HEK293 (cell line): ENCODE measurements at regions not wholly inside any gene's neighbourhood (a gene's known extent, or its start where the extent isn't known, plus 50 kb on each side); places are given as distances from the start of the nearest gene placed in this dataset.

Source experiments
- CTCF ChIA-PET: fragments of 350-600 bp; formaldehyde crosslinking; extraction: SDS; loops from one replicate; lab custom pipeline; 2021; ENCODE audit warnings: antibody characterized with exemption; lab: Yijun Ruan, JAX
- POLR2A ChIA-PET: fragments of 300-600 bp; formaldehyde crosslinking; extraction: SDS; loops from one replicate; lab custom pipeline; 2020; ENCODE audit warnings: antibody characterized with exemption, inconsistent platforms; lab: Yijun Ruan, JAX
- H3K27ac ChIP-seq: fragments of 200-500 bp; sonication (Bioruptor generic); 2 replicates; pipeline ENCODE4 v1.5.1; 2014; ENCODE audit warnings: low read depth, low read length, control low read depth, inconsistent platforms; ENCODE audit errors: extremely low read depth
- H3K36me3 ChIP-seq, 2 experiments: fragments of 200-500 bp in 1 of 2; sonication (Bioruptor generic) in 1 of 2; 1 replicate in 1 of 2; 2 replicates in 1 of 2; pipeline ENCODE4 v1.5.1; 2014 to 2017; ENCODE audit warnings: inconsistent platforms in 2 of 2, low read length in 2 of 2; ENCODE audit not compliant: control insufficient read depth in 2 of 2, insufficient read depth in 1 of 2
- H3K4me1 ChIP-seq: fragments of 200-500 bp; sonication (Bioruptor generic); 2 replicates; pipeline ENCODE4 v1.5.1; 2014; ENCODE audit warnings: mild to moderate bottlenecking, low read length, inconsistent platforms; ENCODE audit not compliant: control insufficient read depth, insufficient read depth
- H3K4me3 ChIP-seq: 2 replicates; pipeline ENCODE4 v1.5.1; 2011; ENCODE audit warnings: low read depth, mild to moderate bottlenecking, control low read depth, low read length, moderate library complexity
- H3K9me3 ChIP-seq: fragments of 200-500 bp; sonication (Bioruptor generic); 2 replicates; pipeline ENCODE4 v1.5.1; 2014; ENCODE audit warnings: low read depth, low read length, inconsistent platforms; ENCODE audit not compliant: control insufficient read depth, insufficient read depth
- ATF2 ChIP-seq: fragments of 450-650 bp; formaldehyde crosslinking; IDR thresholded peaks from 2 replicates; pipeline ENCODE4 v1.5.1; 2016; ENCODE audit warnings: missing biosample characterization, missing genetic modification characterization, low read depth
- BCL6B ChIP-seq: fragments of 450-650 bp; formaldehyde crosslinking; IDR thresholded peaks from 2 replicates; pipeline ENCODE4 v1.5.1; 2017; ENCODE audit warnings: missing biosample characterization, missing genetic modification characterization
- GLIS2 ChIP-seq: fragments of 450-650 bp; formaldehyde crosslinking; IDR thresholded peaks from 2 replicates; pipeline ENCODE4 v1.5.1; 2016; ENCODE audit warnings: missing biosample characterization, missing genetic modification characterization
- KLF1 ChIP-seq: fragments of 450-650 bp; formaldehyde crosslinking; IDR thresholded peaks from 2 replicates; pipeline ENCODE4 v1.5.1; 2016; ENCODE audit warnings: missing biosample characterization, missing genetic modification characterization
- SCRT1 ChIP-seq: fragments of 450-650 bp; formaldehyde crosslinking; IDR thresholded peaks from 2 replicates; pipeline ENCODE4 v1.5.1; 2016; ENCODE audit warnings: missing biosample characterization, missing genetic modification characterization, borderline replicate concordance
- SP3 ChIP-seq: fragments of 450-650 bp; formaldehyde crosslinking; IDR thresholded peaks from 2 replicates; pipeline ENCODE4 v1.5.1; 2016; ENCODE audit warnings: missing biosample characterization, missing genetic modification characterization
- TRIM28 ChIP-seq: IDR thresholded peaks from 2 replicates; pipeline ENCODE4 v1.6.1; 2011; ENCODE audit warnings: low read length, control low read depth, borderline replicate concordance
- ZBTB21 ChIP-seq: fragments of 450-650 bp; formaldehyde crosslinking; IDR thresholded peaks from 2 replicates; pipeline ENCODE4 v1.5.1; 2017; ENCODE audit warnings: missing biosample characterization, missing genetic modification characterization
- ZBTB49 ChIP-seq: fragments of 450-650 bp; formaldehyde crosslinking; IDR thresholded peaks from 2 replicates; pipeline ENCODE4 v1.5.1; 2016; ENCODE audit warnings: missing biosample characterization, missing genetic modification characterization, low read depth
- ZNF10 ChIP-seq: fragments of 450-650 bp; formaldehyde crosslinking; IDR thresholded peaks from 2 replicates; pipeline ENCODE4 v1.5.1; 2017; ENCODE audit warnings: missing biosample characterization, missing genetic modification characterization
- ZNF132 ChIP-seq: fragments of 450-650 bp; formaldehyde crosslinking; IDR thresholded peaks from 2 replicates; pipeline ENCODE4 v1.5.1; 2017; ENCODE audit warnings: missing biosample characterization, missing genetic modification characterization, borderline replicate concordance
- ZNF140 ChIP-seq: fragments of 450-650 bp; formaldehyde crosslinking; IDR thresholded peaks from 2 replicates; pipeline ENCODE4 v1.5.1; 2016; ENCODE audit warnings: missing biosample characterization, missing genetic modification characterization
- ZNF157 ChIP-seq: fragments of 450-650 bp; formaldehyde crosslinking; IDR thresholded peaks from 2 replicates; pipeline ENCODE4 v1.5.1; 2016; ENCODE audit warnings: missing biosample characterization, missing genetic modification characterization
- ZNF18 ChIP-seq: fragments of 450-650 bp; formaldehyde crosslinking; IDR thresholded peaks from 2 replicates; pipeline ENCODE4 v1.5.1; 2016; ENCODE audit warnings: missing biosample characterization, missing genetic modification characterization
- ZNF214 ChIP-seq: fragments of 450-650 bp; formaldehyde crosslinking; IDR thresholded peaks from 2 replicates; pipeline ENCODE4 v1.5.1; 2017; ENCODE audit warnings: missing biosample characterization, mild to moderate bottlenecking, missing genetic modification characterization, borderline replicate concordance
- ZNF266 ChIP-seq: fragments of 450-650 bp; formaldehyde crosslinking; IDR thresholded peaks from 2 replicates; pipeline ENCODE4 v1.5.1; 2016; ENCODE audit warnings: missing biosample characterization, missing genetic modification characterization, low read depth
- ZNF391 ChIP-seq: fragments of 450-650 bp; formaldehyde crosslinking; IDR thresholded peaks from 2 replicates; pipeline ENCODE4 v1.5.1; 2016; ENCODE audit warnings: low read depth, missing biosample characterization, missing genetic modification characterization, borderline replicate concordance
- ZNF514 ChIP-seq: fragments of 450-650 bp; formaldehyde crosslinking; IDR thresholded peaks from 2 replicates; pipeline ENCODE4 v1.5.1; 2016; ENCODE audit warnings: missing biosample characterization, missing genetic modification characterization
- ZNF544 ChIP-seq: fragments of 450-650 bp; formaldehyde crosslinking; IDR thresholded peaks from 2 replicates; pipeline ENCODE4 v1.5.0; 2017; ENCODE audit warnings: missing biosample characterization, missing genetic modification characterization
- ZNF639 ChIP-seq: fragments of 450-650 bp; formaldehyde crosslinking; IDR thresholded peaks from 2 replicates; pipeline ENCODE4 v1.5.1; 2016; ENCODE audit warnings: missing biosample characterization, missing genetic modification characterization
- ZNF654 ChIP-seq: fragments of 450-650 bp; formaldehyde crosslinking; IDR thresholded peaks from 2 replicates; pipeline ENCODE4 v1.5.1; 2016; ENCODE audit warnings: low read depth, missing biosample characterization, missing genetic modification characterization
- ZNF701 ChIP-seq: fragments of 450-650 bp; formaldehyde crosslinking; IDR thresholded peaks from 2 replicates; pipeline ENCODE4 v1.5.1; 2016; ENCODE audit warnings: missing biosample characterization, missing genetic modification characterization
- ZNF830 ChIP-seq: fragments of 450-650 bp; IDR thresholded peaks from 2 replicates; pipeline ENCODE4 v1.5.0; 2018; ENCODE audit warnings: missing biosample characterization, missing genetic modification characterization, low read depth, mild to moderate bottlenecking, moderate library complexity
- ZSCAN23 ChIP-seq: fragments of 450-650 bp; formaldehyde crosslinking; IDR thresholded peaks from 2 replicates; pipeline ENCODE4 v1.5.1; 2016; ENCODE audit warnings: missing biosample characterization, missing genetic modification characterization

- H3K9me3 ChIP-seq = no peaks in the 10 kb centered on the region
- no peak overlapping the region for H3K4me3 ChIP-seq
- H3K4me1 ChIP-seq = peaks cover 18% of the 10 kb centered on the region
- H3K36me3 ChIP-seq = no peaks in the 10 kb centered on the region
- POLR2A ChIA-PET = no interaction called here
- no peak for TF ChIP-seq ZNF157
- TF ChIP-seq BCL6B (tag by site-specific recombination) = peak; percentile 42; the same call in 1 of the 2 replicates
- no peak for TF ChIP-seq ZNF654 (tag by site-specific recombination)
- no peak for TF ChIP-seq ATF2 (tag by site-specific recombination)
- TF ChIP-seq, all 188 proteins: peak for 1
- H3K27ac ChIP-seq = no peak overlapping the region; the same call in 1 of the 2 replicates
- CTCF ChIA-PET = interaction anchor here (0.6 kb wide), 1 partner anchor 76 kb away, joined by 4 read pairs; no protein-coding TSS in a partner anchor
Measured at GRCh38 chr5:124876566-124876965, 130.1 kb upstream of the ZNF608 start.

- POLR2A ChIA-PET = no interaction called here
- TF ChIP-seq KLF1 (tag by site-specific recombination) (no peak), ZNF544 (tag by site-specific recombination) (no peak), ZNF701 (tag by site-specific recombination) (no peak), ZNF391 (no peak), ZNF514 (tag by site-specific recombination) (no peak), ZNF132 (tag by site-specific recombination) (no peak), ZNF654 (tag by site-specific recombination) (no peak), SP3 (no peak), ZNF18 (tag by site-specific recombination) (no peak), ZNF266 (tag by site-specific recombination) (no peak), TRIM28 (no peak), SCRT1 (tag by site-specific recombination) (no peak)
- Histone ChIP-seq H3K27ac (no peak overlapping the region), H3K9me3 (no peaks in the 10 kb centered on the region), H3K4me3 (no peak overlapping the region), H3K36me3 (no peaks in the 10 kb centered on the region), H3K4me1 (peaks cover 15% of the 10 kb centered on the region; the same call in 1 of the 2 replicates)
- CTCF ChIA-PET = interaction anchor here (1.2 kb wide), 1 partner anchor 10 kb away, joined by 3 read pairs; no protein-coding TSS in a partner anchor
Measured at GRCh38 chr5:124876983-124877382, 130.5 kb upstream of the ZNF608 start.

- ChIA-PET CTCF (interaction anchor here (0.7 to 1.2 kb wide), 2 partner anchors 9 to 22 kb away, joined by 3 read pairs; no protein-coding TSS in a partner anchor), POLR2A (no interaction called here)
- Histone ChIP-seq H3K4me3 (no peak overlapping the region), H3K4me1 (peaks cover 10% of the 10 kb centered on the region; the same call in 1 of the 2 replicates), H3K27ac (no peak overlapping the region), H3K9me3 (no peaks in the 10 kb centered on the region), H3K36me3 (no peaks in the 10 kb centered on the region)
- no peak for TF ChIP-seq ZNF830 (tag by site-specific recombination)
- no peak for TF ChIP-seq ZNF214
- TF ChIP-seq ZNF140 (tag by site-specific recombination) = no peak
- no peak for TF ChIP-seq ZBTB21 (tag by site-specific recombination)
- no peak for TF ChIP-seq ZBTB49 (tag by site-specific recombination)
- TF ChIP-seq ZNF639 (tag by site-specific recombination) = no peak
- TF ChIP-seq GLIS2 = no peak
- TF ChIP-seq ZNF391 = no peak
- TF ChIP-seq ZNF10 (tag by site-specific recombination) = no peak
- no peak for TF ChIP-seq ZSCAN23
Measured at GRCh38 chr5:124877501-124878146, 131.2 kb upstream of the ZNF608 start.
